ENCODE measurements at regions not wholly inside any gene's neighbourhood (a gene's known extent, or its start where the extent isn't known, plus 50 kb on each side); places are given as distances from the start of the nearest gene placed in this dataset.

DNA sequence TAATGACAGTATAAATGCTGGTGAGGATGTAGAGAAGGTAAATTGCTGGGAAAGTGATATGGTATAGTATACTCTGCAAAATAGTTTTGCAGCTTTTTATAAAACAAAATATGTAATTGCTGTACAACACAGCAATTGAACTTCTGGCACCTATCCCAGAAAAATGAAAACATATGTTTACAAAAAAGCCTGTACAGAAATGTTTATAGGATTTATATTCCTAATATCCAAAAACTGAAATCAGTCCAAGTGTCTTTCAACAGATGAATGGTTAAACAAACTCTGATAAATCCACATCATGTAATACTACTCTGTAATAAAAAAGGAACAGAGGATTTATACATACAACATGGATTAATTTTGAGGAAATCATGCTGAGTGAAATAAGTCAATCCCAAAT is 198.4 kb upstream of the ACTRT1 start:
- DNase-seq: no peak

DNA sequence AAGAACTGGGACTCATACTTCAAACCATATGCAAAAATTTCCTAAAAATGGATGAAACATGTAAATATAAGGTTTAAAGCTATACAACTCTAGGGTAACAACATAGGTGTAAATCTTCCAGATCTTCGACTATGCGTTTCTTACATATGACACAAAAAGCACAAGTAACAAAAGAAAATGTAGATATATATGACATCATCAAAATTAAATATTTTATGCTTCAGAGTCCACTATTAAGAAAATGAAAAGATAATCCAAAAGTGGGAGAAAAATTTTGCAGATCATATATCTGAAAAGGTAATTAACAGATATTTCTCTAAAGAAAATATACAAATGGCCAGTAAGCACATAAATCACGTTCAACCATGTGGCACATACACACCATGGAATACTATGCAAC is 164.2 kb upstream of the ACTRT1 start:
- no peak for DNase-seq

- DNase-seq: no peak
Observed at GRCh38 chrX:128165884-128166408, 113.7 kb upstream of the ACTRT1 start.

- DNase-seq: no peak
Observed at GRCh38 chrX:128156204-128156603, 104.0 kb upstream of the ACTRT1 start.

DNA sequence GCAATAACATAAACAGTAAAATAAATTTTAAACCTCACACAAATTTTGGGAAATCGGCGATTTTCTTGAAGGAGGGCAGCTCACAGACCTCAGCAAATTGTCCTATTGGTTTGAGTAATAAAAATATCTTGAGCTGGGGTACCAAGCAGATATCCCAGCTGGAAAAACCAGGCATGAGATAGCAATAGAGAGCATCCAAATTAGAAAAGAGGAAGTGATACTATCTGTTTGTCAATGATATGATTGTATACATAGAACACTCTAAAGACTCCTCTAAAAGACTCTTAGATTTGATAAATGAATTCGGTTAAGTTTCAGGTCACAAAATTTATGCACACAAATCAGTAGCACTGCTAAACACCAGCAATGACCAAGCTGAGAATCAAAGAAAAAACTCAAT is 90.5 kb upstream of the ACTRT1 start:
- DNase-seq: no peak

GRCh38 chrX:128106630-128107029 is 54.4 kb upstream of the ACTRT1 start:
- DNase-seq: no peak

- no peak for DNase-seq
Observed at GRCh38 chrX:128105659-128106058, 53.5 kb upstream of the ACTRT1 start.
